ENCODE measurements at regions not wholly inside any gene's neighbourhood (a gene's known extent, or its start where the extent isn't known, plus 50 kb on each side); places are given as distances from the start of the nearest gene placed in this dataset.

- no peaks in the 10 kb centered on the region for H3K36me3 ChIP-seq (ENCODE audit: control insufficient read depth, insufficient read depth, low read length)
- H3K9me3 ChIP-seq (ENCODE audit: control insufficient read depth, low read length) = no peaks in the 10 kb centered on the region
- no peaks in the 10 kb centered on the region for H3K4me1 ChIP-seq (ENCODE audit: control insufficient read depth, insufficient read depth, low read length)
- 93% methylated on average over 7 of the region's 7 CpGs for WGBS, 2 experiments
- no peak overlapping the region for H3K4me3 ChIP-seq (ENCODE audit: insufficient read depth, low read depth, low read length)
- no peak overlapping the region for H3K27ac ChIP-seq (ENCODE audit: insufficient read depth, low read depth, low read length, poor library complexity, severe bottlenecking)
- H3K27me3 ChIP-seq (ENCODE audit: control insufficient read depth, insufficient read depth, low read length, poor library complexity, severe bottlenecking) = no peaks in the 10 kb centered on the region
These were observed 199.9 kb upstream of the PRDM1 start for GRCh38 chr6:105886066-105886813.

GRCh38 chr6:105884426-105884825, 201.7 kb upstream of the PRDM1 start:
- no peaks in the 10 kb centered on the region for H3K4me1 ChIP-seq (ENCODE audit: control insufficient read depth, insufficient read depth, low read length)
- no peaks in the 10 kb centered on the region for H3K9me3 ChIP-seq (ENCODE audit: control insufficient read depth, low read length)
- no peaks in the 10 kb centered on the region for H3K27me3 ChIP-seq (ENCODE audit: control insufficient read depth, insufficient read depth, low read length, poor library complexity, severe bottlenecking)
- WGBS, 2 experiments = 93 to 94% methylated on average over 7 of the region's 7 CpGs
- no peak overlapping the region for H3K27ac ChIP-seq (ENCODE audit: insufficient read depth, low read depth, low read length, poor library complexity, severe bottlenecking)
- H3K36me3 ChIP-seq (ENCODE audit: control insufficient read depth, insufficient read depth, low read length) = no peaks in the 10 kb centered on the region
- H3K4me3 ChIP-seq (ENCODE audit: insufficient read depth, low read depth, low read length) = no peak overlapping the region

- no peaks in the 10 kb centered on the region for H3K36me3 ChIP-seq (ENCODE audit: control insufficient read depth, insufficient read depth, low read length)
- no peaks in the 10 kb centered on the region for H3K4me1 ChIP-seq (ENCODE audit: control insufficient read depth, insufficient read depth, low read length)
- WGBS, 2 experiments = 89 to 91% methylated on average over 4 of the region's 4 CpGs
- no peaks in the 10 kb centered on the region for H3K27me3 ChIP-seq (ENCODE audit: control insufficient read depth, insufficient read depth, low read length, poor library complexity, severe bottlenecking)
- H3K9me3 ChIP-seq (ENCODE audit: control insufficient read depth, low read length) = no peaks in the 10 kb centered on the region
- H3K4me3 ChIP-seq (ENCODE audit: insufficient read depth, low read depth, low read length) = no peak overlapping the region
- H3K27ac ChIP-seq (ENCODE audit: insufficient read depth, low read depth, low read length, poor library complexity, severe bottlenecking) = no peak overlapping the region
These were observed 202.1 kb upstream of the PRDM1 start for GRCh38 chr6:105884011-105884410.

- Histone ChIP-seq H3K27ac (ENCODE audit: insufficient read depth, low read depth, low read length, poor library complexity, severe bottlenecking) (no peak overlapping the region), H3K4me3 (ENCODE audit: insufficient read depth, low read depth, low read length) (no peak overlapping the region), H3K4me1 (ENCODE audit: control insufficient read depth, insufficient read depth, low read length) (no peaks in the 10 kb centered on the region), H3K9me3 (ENCODE audit: control insufficient read depth, low read length) (no peaks in the 10 kb centered on the region), H3K27me3 (ENCODE audit: control insufficient read depth, insufficient read depth, low read length, poor library complexity, severe bottlenecking) (no peaks in the 10 kb centered on the region), H3K36me3 (ENCODE audit: control insufficient read depth, insufficient read depth, low read length) (no peaks in the 10 kb centered on the region)
- 93 to 94% methylated on average over 2 of the region's 2 CpGs for WGBS, 2 experiments
These were observed 203.3 kb upstream of the PRDM1 start for GRCh38 chr6:105882828-105883227.

- Histone ChIP-seq H3K36me3 (ENCODE audit: control insufficient read depth, insufficient read depth, low read length) (no peaks in the 10 kb centered on the region), H3K27ac (ENCODE audit: insufficient read depth, low read depth, low read length, poor library complexity, severe bottlenecking) (no peak overlapping the region), H3K4me1 (ENCODE audit: control insufficient read depth, insufficient read depth, low read length) (no peaks in the 10 kb centered on the region), H3K27me3 (ENCODE audit: control insufficient read depth, insufficient read depth, low read length, poor library complexity, severe bottlenecking) (no peaks in the 10 kb centered on the region), H3K9me3 (ENCODE audit: control insufficient read depth, low read length) (no peaks in the 10 kb centered on the region), H3K4me3 (ENCODE audit: insufficient read depth, low read depth, low read length) (no peak overlapping the region)
- 93 to 95% methylated on average over 2 of the region's 2 CpGs for WGBS, 2 experiments
These were observed 203.9 kb upstream of the PRDM1 start for GRCh38 chr6:105882121-105882803.

- H3K36me3 ChIP-seq (ENCODE audit: control insufficient read depth, insufficient read depth, low read length) = no peaks in the 10 kb centered on the region
- no peaks in the 10 kb centered on the region for H3K4me1 ChIP-seq (ENCODE audit: control insufficient read depth, insufficient read depth, low read length)
- no peak overlapping the region for H3K27ac ChIP-seq (ENCODE audit: insufficient read depth, low read depth, low read length, poor library complexity, severe bottlenecking)
- H3K9me3 ChIP-seq (ENCODE audit: control insufficient read depth, low read length) = no peaks in the 10 kb centered on the region
- WGBS, 2 experiments = 95 to 100% methylated on average over 1 to 3 of the region's 3 CpGs
- no peak overlapping the region for H3K4me3 ChIP-seq (ENCODE audit: insufficient read depth, low read depth, low read length)
- H3K27me3 ChIP-seq (ENCODE audit: control insufficient read depth, insufficient read depth, low read length, poor library complexity, severe bottlenecking) = no peaks in the 10 kb centered on the region
These were observed 204.5 kb upstream of the PRDM1 start for GRCh38 chr6:105881608-105882007.

- Histone ChIP-seq H3K27me3 (ENCODE audit: control insufficient read depth, insufficient read depth, low read length, poor library complexity, severe bottlenecking) (no peaks in the 10 kb centered on the region), H3K27ac (ENCODE audit: insufficient read depth, low read depth, low read length, poor library complexity, severe bottlenecking) (no peak overlapping the region), H3K9me3 (ENCODE audit: control insufficient read depth, low read length) (no peaks in the 10 kb centered on the region), H3K4me1 (ENCODE audit: control insufficient read depth, insufficient read depth, low read length) (no peaks in the 10 kb centered on the region), H3K4me3 (ENCODE audit: insufficient read depth, low read depth, low read length) (no peak overlapping the region), H3K36me3 (ENCODE audit: control insufficient read depth, insufficient read depth, low read length) (no peaks in the 10 kb centered on the region)
- 92 to 93% methylated on average over 12 to 13 of the region's 13 CpGs for WGBS, 2 experiments
These were observed 206.1 kb upstream of the PRDM1 start for GRCh38 chr6:105880030-105880492.

- H3K4me1 ChIP-seq (ENCODE audit: control insufficient read depth, insufficient read depth, low read length) = no peaks in the 10 kb centered on the region
These were observed 207.0 kb upstream of the PRDM1 start for GRCh38 chr6:105879146-105879545.

GRCh38 chr6:105875974-105876640, 210.0 kb upstream of the PRDM1 start:
- Histone ChIP-seq H3K9me3 (ENCODE audit: control insufficient read depth, low read length) (no peaks in the 10 kb centered on the region), H3K27me3 (ENCODE audit: control insufficient read depth, insufficient read depth, low read length, poor library complexity, severe bottlenecking) (no peaks in the 10 kb centered on the region), H3K4me1 (ENCODE audit: control insufficient read depth, insufficient read depth, low read length) (no peaks in the 10 kb centered on the region), H3K4me3 (ENCODE audit: insufficient read depth, low read depth, low read length) (no peak overlapping the region), H3K36me3 (ENCODE audit: control insufficient read depth, insufficient read depth, low read length) (no peaks in the 10 kb centered on the region), H3K27ac (ENCODE audit: insufficient read depth, low read depth, low read length, poor library complexity, severe bottlenecking) (no peak overlapping the region)
- 81% methylated on average over 11 of the region's 11 CpGs for WGBS, 2 experiments

More at GRCh38 chr6:105879146-105879545, 207.0 kb upstream of the PRDM1 start:
- H3K9me3 ChIP-seq (ENCODE audit: control insufficient read depth, low read length) = no peaks in the 10 kb centered on the region
- H3K4me3 ChIP-seq (ENCODE audit: insufficient read depth, low read depth, low read length) = no peak overlapping the region
- 87 to 92% methylated on average over 2 of the region's 2 CpGs for WGBS, 2 experiments
- H3K27me3 ChIP-seq (ENCODE audit: control insufficient read depth, insufficient read depth, low read length, poor library complexity, severe bottlenecking) = no peaks in the 10 kb centered on the region
- no peaks in the 10 kb centered on the region for H3K36me3 ChIP-seq (ENCODE audit: control insufficient read depth, insufficient read depth, low read length)
- H3K27ac ChIP-seq (ENCODE audit: insufficient read depth, low read depth, low read length, poor library complexity, severe bottlenecking) = no peak overlapping the region
